HUES64 (cell line): ENCODE measurements at regions not wholly inside any gene's neighbourhood (a gene's known extent, or its start where the extent isn't known, plus 50 kb on each side); places are given as distances from the start of the nearest gene placed in this dataset.

Experiments used
- H3K27ac ChIP-seq: 2 replicates; pipeline ENCODE4 v1.7.0; 2013; ENCODE audit warnings: low read depth, low read length, inconsistent platforms
- H3K27me3 ChIP-seq: 2 replicates; pipeline ENCODE4 v1.6.1; 2013; ENCODE audit warnings: mild to moderate bottlenecking, low read length; ENCODE audit not compliant: insufficient read depth
- H3K36me3 ChIP-seq: 2 replicates; pipeline ENCODE4 v1.6.1; 2013; ENCODE audit warnings: mild to moderate bottlenecking, low read length; ENCODE audit not compliant: insufficient read depth
- H3K4me1 ChIP-seq: 2 replicates; pipeline ENCODE4 v1.6.1; 2013; ENCODE audit warnings: mild to moderate bottlenecking, low read length, moderate library complexity; ENCODE audit not compliant: insufficient read depth
- H3K4me3 ChIP-seq: 2 replicates; pipeline ENCODE4 v1.5.1; 2013; ENCODE audit warnings: mild to moderate bottlenecking, low read length, moderate library complexity
- H3K9ac ChIP-seq: 2 replicates; pipeline ENCODE4 v1.6.1; 2013; ENCODE audit warnings: mild to moderate bottlenecking, low read depth, low read length
- H3K9me3 ChIP-seq: 2 replicates; pipeline ENCODE4 v1.6.1; 2013; ENCODE audit warnings: low read depth, low read length; ENCODE audit not compliant: insufficient read depth
- WGBS: fragments of 150-250, 120-280 bp; methylation state at CpG from one replicate; pipeline ENCODE4 v1.1.7; 2013; ENCODE audit warnings: missing lambda C conversion rate; 5-methylcytosine and 5-hydroxymethylcytosine counted together

DNA sequence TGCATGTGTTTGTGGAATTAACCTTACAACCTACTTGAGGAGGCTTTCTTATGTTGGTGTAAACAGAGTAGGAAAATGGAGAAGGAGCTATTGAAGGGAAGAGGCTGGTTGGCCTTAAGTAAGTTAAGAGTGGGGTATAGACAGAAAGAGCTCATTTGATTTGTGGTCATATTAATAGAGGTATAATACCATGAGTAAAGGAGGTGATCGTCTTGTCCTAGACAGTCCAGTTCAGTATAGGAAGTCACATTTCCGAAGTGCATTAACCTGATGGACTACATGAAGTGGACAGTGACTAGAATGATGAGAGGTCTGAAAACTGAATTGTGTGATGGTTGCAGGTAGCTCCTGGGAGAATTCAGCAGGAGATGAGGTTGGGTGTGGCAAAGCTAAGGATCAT lies 215.4 kb upstream of the ZC3H12A start:
- peaks cover 15% of the 10 kb centered on the region for H3K4me1 ChIP-seq
- no peaks in the 10 kb centered on the region for H3K9me3 ChIP-seq
- no peaks in the 10 kb centered on the region for H3K36me3 ChIP-seq
- no peak overlapping the region for H3K9ac ChIP-seq
- H3K27ac ChIP-seq = no peak overlapping the region
- H3K27me3 ChIP-seq = no peaks in the 10 kb centered on the region
- WGBS = 70% methylated on average over 2 of the region's 2 CpGs
- H3K4me3 ChIP-seq = no peak overlapping the region

DNA sequence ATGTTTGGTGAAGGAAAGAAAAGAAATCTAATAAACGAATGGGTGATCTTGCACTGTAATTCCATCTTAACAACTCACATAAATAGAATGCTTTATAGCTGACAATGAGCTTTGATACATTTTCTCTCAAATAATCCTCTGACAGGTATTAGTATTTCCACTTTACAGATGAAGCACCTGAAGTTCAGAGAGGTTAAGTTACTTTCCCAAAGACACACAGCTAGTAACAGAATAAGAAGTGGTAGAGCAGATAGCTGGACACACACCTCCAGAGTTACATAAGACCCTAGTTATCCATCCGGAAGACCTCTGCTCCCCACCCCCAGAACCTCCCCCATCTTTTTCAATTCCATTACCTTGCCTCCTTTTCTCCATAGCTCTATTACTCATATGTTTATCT lies 213.3 kb upstream of the ZC3H12A start:
- H3K27me3 ChIP-seq = no peaks in the 10 kb centered on the region
- no peak overlapping the region for H3K27ac ChIP-seq
- 83% methylated on average over 1 of the region's 2 CpGs for WGBS
- no peak overlapping the region for H3K4me3 ChIP-seq
- no peak overlapping the region for H3K9ac ChIP-seq
- no peaks in the 10 kb centered on the region for H3K9me3 ChIP-seq
- no peaks in the 10 kb centered on the region for H3K36me3 ChIP-seq
- H3K4me1 ChIP-seq = peaks cover 11% of the 10 kb centered on the region; the same call in 1 of the 2 replicates

DNA sequence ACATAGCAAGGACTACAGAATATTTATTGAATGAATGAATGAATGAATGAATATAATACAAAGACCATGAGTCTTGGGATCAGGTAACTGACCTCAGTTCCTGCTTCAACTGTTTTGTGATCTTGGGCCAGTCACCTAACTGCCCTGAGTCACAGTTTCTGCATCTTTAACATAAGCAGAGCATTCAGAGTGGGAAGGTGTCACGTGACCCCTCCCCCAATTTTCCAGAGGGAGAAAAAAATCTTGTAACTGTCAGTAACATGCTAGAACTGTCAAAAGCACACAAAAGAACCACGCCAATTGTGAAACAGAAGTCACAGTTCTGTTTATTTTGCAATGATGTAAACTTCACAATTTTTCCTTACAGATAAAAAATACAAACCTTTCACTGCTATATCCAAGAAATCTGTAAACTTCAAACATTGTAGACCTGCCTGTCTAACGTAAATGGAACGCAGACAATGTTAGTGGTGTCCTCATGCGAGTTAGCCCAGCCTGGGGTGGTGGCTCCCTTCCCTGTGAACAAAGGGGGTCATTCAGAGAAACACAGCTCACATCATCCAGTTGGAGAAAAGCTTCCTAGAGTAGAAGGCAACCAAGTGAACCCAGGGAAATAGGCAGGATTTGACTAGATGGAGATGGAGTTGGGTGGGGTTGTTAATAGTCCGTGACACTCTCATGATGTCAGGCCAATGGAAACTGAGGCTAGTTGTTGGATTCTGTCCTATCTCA lies 211.8 kb upstream of the ZC3H12A start:
- no peaks in the 10 kb centered on the region for H3K36me3 ChIP-seq
- H3K27me3 ChIP-seq = no peaks in the 10 kb centered on the region
- no peak overlapping the region for H3K4me3 ChIP-seq
- H3K27ac ChIP-seq = no peak overlapping the region
- WGBS = 75% methylated on average over 6 of the region's 6 CpGs
- H3K9me3 ChIP-seq = no peaks in the 10 kb centered on the region
- H3K9ac ChIP-seq = no peak overlapping the region
- H3K4me1 ChIP-seq = peaks cover 8% of the 10 kb centered on the region; the same call in 1 of the 2 replicates

DNA sequence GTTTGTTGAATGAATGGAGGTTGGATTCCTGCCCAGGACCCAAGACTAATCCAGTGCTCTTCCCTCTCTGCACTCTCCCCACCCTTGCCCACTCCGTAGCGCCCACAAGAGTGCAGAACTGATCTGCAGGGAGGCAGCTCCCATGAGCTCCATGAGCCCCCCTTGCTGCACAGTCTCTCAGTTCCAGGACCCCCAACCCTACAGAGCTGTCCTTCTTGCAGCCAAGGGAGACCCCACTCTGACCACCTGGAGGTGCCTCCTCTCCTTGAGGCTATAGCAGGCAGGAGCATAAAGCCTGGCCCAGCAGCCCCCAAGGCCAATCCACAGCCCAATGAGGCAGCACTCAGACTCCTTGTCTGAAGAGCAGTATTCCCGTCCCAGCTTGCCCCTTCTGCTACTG lies 209.2 kb upstream of the ZC3H12A start:
- Histone ChIP-seq H3K4me1 (0 out of 2 replicates have a peak, but pooled peaks cover 2% of the 10 kb centered on the region), H3K4me3 (no peak overlapping the region), H3K36me3 (no peaks in the 10 kb centered on the region), H3K9ac (no peak overlapping the region), H3K9me3 (no peaks in the 10 kb centered on the region), H3K27ac (no peak overlapping the region), H3K27me3 (no peaks in the 10 kb centered on the region)
- WGBS = 87% methylated on average over 3 of the region's 3 CpGs

DNA sequence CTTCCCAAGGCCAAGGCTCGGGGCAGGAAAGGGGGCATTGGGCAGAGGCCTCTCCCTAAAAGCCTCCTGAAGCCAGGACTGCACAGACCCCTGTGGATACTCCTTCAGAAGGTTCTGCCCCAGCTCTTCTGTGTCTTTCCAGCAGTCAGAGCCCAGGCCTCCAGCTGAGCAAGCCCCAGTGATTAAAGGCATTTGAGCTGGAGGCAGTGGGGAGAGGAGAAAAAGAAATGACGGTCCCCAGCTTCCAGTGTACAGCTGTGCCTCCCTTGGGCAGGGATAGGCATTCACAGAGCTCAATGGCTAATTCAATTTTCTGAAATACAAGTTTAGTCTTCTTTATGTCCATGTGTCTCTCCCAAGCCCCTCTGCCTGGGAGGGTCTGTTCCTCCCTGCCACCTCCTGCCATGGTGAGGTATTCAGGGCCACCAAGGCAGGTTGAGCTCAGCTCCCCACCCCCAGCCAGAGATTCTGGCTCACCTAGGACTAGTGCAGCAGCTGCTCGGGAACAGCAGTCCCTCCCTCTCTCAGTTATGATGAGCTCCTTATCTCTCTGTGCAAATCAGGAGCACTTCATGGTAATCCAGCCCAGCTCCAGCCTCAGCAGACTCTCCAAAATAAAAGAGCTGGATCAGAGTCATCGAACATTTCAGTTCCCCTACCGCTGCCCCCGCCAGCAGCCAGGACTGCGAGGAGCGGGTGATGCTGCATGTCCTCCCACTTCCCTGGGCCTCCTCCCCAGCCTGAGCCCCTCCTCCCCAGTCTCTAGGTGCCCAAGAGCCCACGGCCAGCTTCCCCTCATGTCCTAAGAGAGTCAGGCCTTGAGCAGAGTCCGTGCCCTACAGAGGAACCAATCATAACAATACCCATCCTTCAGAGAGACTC lies 208.4 kb upstream of the ZC3H12A start:
- Histone ChIP-seq H3K4me1 (0 out of 2 replicates have a peak, but pooled peaks cover 2% of the 10 kb centered on the region), H3K9me3 (no peaks in the 10 kb centered on the region), H3K9ac (no peak overlapping the region), H3K27me3 (no peaks in the 10 kb centered on the region), H3K36me3 (no peaks in the 10 kb centered on the region), H3K27ac (no peak overlapping the region), H3K4me3 (no peak overlapping the region)
- 67% methylated on average over 10 of the region's 10 CpGs for WGBS

DNA sequence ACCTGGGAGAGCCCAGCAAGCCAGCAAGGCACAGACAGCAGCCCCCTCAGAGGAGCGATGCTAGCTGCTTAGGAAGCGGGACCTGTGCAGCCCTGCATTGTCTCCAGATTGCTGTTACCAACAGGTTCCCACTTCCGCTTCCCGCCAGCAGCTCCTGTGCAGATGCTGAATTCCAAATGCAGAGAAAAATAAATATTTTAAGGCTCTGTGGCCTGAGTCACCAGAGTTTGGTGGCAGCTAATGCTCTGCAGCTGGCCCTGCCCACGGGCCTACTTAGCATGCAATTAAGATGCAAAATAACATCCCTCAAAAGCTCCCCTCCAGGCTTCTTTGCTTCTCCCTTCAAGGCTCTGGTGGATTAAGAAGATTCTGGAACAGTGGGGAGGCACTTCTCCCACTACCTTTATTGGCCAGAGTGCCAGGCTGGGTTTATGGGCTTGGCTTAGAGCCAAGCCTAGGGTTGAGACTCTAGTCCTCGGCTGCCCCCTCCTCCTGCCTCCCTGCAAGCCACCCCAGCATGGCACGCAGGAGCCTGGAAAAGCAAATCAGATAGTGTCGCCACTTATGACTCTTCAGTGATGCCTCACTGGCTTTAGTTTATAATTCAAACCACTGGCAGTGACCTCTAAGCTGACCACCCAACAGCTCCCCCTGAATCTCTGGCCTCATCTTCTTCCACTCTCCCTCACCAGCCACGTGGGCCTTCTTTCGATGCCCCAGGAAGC lies 207.1 kb upstream of the ZC3H12A start:
- Histone ChIP-seq H3K4me3 (no peak overlapping the region), H3K27me3 (no peaks in the 10 kb centered on the region), H3K9ac (no peak overlapping the region), H3K9me3 (no peaks in the 10 kb centered on the region), H3K4me1 (0 out of 2 replicates have a peak, but pooled peaks cover 2% of the 10 kb centered on the region), H3K36me3 (no peaks in the 10 kb centered on the region), H3K27ac (no peak overlapping the region; the same call in 1 of the 2 replicates)
- WGBS = 65% methylated on average over 10 of the region's 10 CpGs

DNA sequence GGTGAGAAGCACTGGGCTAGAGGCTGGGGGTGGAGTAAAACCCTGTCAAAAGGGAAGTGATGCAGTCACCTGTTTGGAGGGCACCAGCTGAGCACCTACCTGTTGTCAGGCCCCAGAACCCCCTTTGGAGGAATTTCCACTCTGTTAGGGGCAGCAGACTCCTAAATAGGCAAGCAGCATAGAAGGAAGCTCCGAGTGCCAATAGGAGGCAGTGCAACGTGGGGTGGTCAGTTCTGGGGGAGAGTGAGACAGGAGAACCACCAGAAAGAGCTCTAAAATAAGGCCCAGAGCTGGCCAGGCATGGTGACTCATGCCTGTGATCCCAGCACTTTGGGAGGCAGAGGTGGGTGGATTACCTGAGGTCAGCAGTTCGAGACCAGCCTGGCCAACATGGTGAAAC lies 203.7 kb upstream of the ZC3H12A start:
- 80% methylated on average over 3 of the region's 3 CpGs for WGBS
- no peak overlapping the region for H3K9ac ChIP-seq
- H3K36me3 ChIP-seq = no peaks in the 10 kb centered on the region
- H3K4me3 ChIP-seq = no peak overlapping the region
- H3K4me1 ChIP-seq = peaks cover 19% of the 10 kb centered on the region
- no peaks in the 10 kb centered on the region for H3K27me3 ChIP-seq
- no peak overlapping the region for H3K27ac ChIP-seq
- no peaks in the 10 kb centered on the region for H3K9me3 ChIP-seq

DNA sequence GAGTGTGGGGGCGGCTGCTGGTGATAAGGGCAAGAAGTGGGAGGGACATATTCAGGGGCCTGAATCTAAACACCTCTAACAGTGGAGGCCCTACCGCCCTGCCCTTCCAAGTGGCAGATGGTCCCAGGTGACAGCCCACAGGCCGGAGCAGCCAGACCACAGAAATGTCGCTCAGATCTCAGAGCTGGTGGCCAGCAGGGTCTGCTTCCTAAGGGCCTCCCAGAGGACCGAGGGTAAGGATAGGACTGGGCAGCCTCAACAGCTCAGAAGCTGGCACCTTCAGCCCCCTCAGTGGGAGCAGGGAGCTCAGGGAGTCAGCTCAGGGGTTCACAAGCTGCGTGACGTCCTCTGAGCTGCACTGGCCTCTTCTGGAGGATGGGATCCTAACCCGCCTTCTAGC lies 201.8 kb upstream of the ZC3H12A start:
- Histone ChIP-seq H3K4me3 (no peak overlapping the region), H3K27me3 (no peaks in the 10 kb centered on the region), H3K4me1 (peaks cover 17% of the 10 kb centered on the region), H3K9ac (no peak overlapping the region), H3K36me3 (no peaks in the 10 kb centered on the region), H3K27ac (no peak overlapping the region), H3K9me3 (no peaks in the 10 kb centered on the region)
- WGBS = 85% methylated on average over 8 of the region's 8 CpGs

DNA sequence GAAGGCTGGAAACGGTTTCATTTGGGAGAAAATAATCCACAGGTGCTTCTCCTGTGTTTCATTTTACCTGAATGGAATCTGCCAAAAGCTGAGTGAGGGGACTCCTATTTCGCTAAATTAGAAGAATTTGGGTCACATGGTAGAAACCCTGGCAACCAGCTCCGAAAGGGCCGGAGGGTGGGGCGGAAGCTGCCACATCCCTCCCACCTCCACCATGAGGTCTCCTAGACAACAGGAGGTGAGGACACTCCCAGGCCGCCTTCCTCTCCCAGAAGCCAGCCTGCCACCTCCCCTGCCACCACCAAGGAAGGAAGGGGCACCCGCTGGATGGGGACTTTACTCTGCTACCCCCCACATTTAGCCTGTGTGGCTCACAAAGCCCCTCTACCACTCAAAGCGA lies 199.9 kb upstream of the ZC3H12A start:
- peaks cover 17% of the 10 kb centered on the region for H3K4me1 ChIP-seq
- H3K36me3 ChIP-seq = no peaks in the 10 kb centered on the region
- no peak overlapping the region for H3K27ac ChIP-seq
- H3K4me3 ChIP-seq = no peak overlapping the region
- no peak overlapping the region for H3K9ac ChIP-seq
- H3K27me3 ChIP-seq = no peaks in the 10 kb centered on the region
- H3K9me3 ChIP-seq = no peaks in the 10 kb centered on the region
- 69% methylated on average over 8 of the region's 8 CpGs for WGBS

DNA sequence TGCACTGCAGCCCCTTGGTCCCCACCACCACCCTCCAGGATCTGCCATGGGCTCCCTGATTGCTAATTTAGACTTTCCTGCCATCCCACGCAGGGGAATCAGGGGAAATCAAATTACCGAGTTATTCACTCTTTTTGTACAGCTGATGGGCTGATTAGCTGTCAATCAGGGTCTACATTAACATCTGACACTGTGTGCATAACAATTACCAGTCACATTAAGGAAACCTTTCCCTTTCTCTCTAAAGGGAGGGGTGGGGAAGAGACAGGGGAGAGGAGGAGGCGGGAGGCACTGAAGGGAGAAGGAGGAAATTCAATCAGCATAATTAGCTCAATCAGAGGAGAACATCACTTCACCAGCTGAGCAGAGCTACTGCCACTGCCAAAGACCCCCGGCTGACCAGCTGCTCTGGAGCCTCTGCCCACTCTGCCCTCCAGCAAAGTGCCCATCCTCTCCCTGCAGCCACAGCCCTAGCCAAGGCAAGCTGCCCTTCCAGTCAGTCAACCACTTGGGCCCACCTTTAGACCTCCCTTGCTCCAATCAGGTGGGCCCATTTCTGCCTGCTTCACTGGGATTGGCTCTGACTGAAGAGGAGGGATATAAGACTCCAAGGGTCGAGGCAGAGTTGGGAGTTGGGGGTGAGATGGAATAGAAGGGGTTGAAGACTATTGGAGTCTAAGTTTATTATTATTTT lies 199.3 kb upstream of the ZC3H12A start:
- Histone ChIP-seq H3K4me3 (no peak overlapping the region), H3K36me3 (no peaks in the 10 kb centered on the region), H3K27me3 (no peaks in the 10 kb centered on the region), H3K27ac (no peak overlapping the region), H3K4me1 (peaks cover 17% of the 10 kb centered on the region), H3K9ac (no peak overlapping the region), H3K9me3 (peaks cover 2% of the 10 kb centered on the region; the same call in 1 of the 2 replicates)
- WGBS = 32% methylated on average over 4 of the region's 5 CpGs
